ENCODE measurements at regions not wholly inside any gene's neighbourhood (a gene's known extent, or its start where the extent isn't known, plus 50 kb on each side); places are given as distances from the start of the nearest gene placed in this dataset.

GRCh38 chr10:130393342-130393741, 257.2 kb downstream of the GLRX3 start:
- TF ChIP-seq EZH2 (IDR thresholded peaks at IDR 0.05; ENCODE audit: borderline replicate concordance, low read length), result no peak
- TF ChIP-seq CTCF (IDR thresholded peaks at IDR 0.05; ENCODE audit: low read length), result no peak
- Histone ChIP-seq H3K9me3 (ENCODE audit: low read length) (no peaks in the 10 kb centered on the region), H3K36me3 (ENCODE audit: insufficient read depth, low read length) (no peaks in the 10 kb centered on the region), H3K4me2 (ENCODE audit: low read length) (no peak overlapping the region), H3K27ac (ENCODE audit: low read depth, low read length, poor library complexity, severe bottlenecking) (no peak overlapping the region), H4K20me1 (ENCODE audit: insufficient read depth, low read length) (no peaks in the 10 kb centered on the region), H3K4me3 (ENCODE audit: low read depth, low read length, poor library complexity, severe bottlenecking) (no peak overlapping the region), H3K9me2 (ENCODE audit: low read depth, low read length) (no peaks in the 10 kb centered on the region), H2AFZ (ENCODE audit: low read length) (no peak overlapping the region), H3F3A (ENCODE audit: insufficient read depth, low read length) (no peaks in the 10 kb centered on the region), H3K4me1 (ENCODE audit: insufficient read depth, low read length, severe bottlenecking) (no peaks in the 10 kb centered on the region), H3K79me2 (ENCODE audit: insufficient read depth, low read length) (no peaks in the 10 kb centered on the region), H3K27me3 (ENCODE audit: insufficient read depth, low read length) (no peaks in the 10 kb centered on the region; the same call in 1 of the 2 replicates), H3K9ac (ENCODE audit: low read length) (no peak overlapping the region)

- Histone ChIP-seq H2AFZ (ENCODE audit: low read length) (no peak overlapping the region), H3K27me3 (ENCODE audit: insufficient read depth, low read length) (no peaks in the 10 kb centered on the region; the same call in 1 of the 2 replicates), H3K4me3 (ENCODE audit: low read depth, low read length, poor library complexity, severe bottlenecking) (no peak overlapping the region), H3K27ac (ENCODE audit: low read depth, low read length, poor library complexity, severe bottlenecking) (no peak overlapping the region), H3K9me2 (ENCODE audit: low read depth, low read length) (no peaks in the 10 kb centered on the region), H3K36me3 (ENCODE audit: insufficient read depth, low read length) (no peaks in the 10 kb centered on the region), H3K9me3 (ENCODE audit: low read length) (no peaks in the 10 kb centered on the region), H3K79me2 (ENCODE audit: insufficient read depth, low read length) (no peaks in the 10 kb centered on the region), H4K20me1 (ENCODE audit: insufficient read depth, low read length) (no peaks in the 10 kb centered on the region), H3K4me2 (ENCODE audit: low read length) (no peak overlapping the region), H3K4me1 (ENCODE audit: insufficient read depth, low read length, severe bottlenecking) (no peaks in the 10 kb centered on the region), H3F3A (ENCODE audit: insufficient read depth, low read length) (no peaks in the 10 kb centered on the region), H3K9ac (ENCODE audit: low read length) (no peak overlapping the region)
- TF ChIP-seq CTCF (IDR thresholded peaks at IDR 0.05; ENCODE audit: low read length) (no peak), EZH2 (IDR thresholded peaks at IDR 0.05; ENCODE audit: borderline replicate concordance, low read length) (no peak)
Observed at GRCh38 chr10:130394832-130395231, 258.6 kb downstream of the GLRX3 start.

GRCh38 chr10:130395248-130395936, 259.2 kb downstream of the GLRX3 start:
- H3K27me3 ChIP-seq (ENCODE audit: insufficient read depth, low read length), result no peaks in the 10 kb centered on the region; the same call in 1 of the 2 replicates
- H3K9me2 ChIP-seq (ENCODE audit: low read depth, low read length), result no peaks in the 10 kb centered on the region
- H3F3A ChIP-seq (ENCODE audit: insufficient read depth, low read length), result no peaks in the 10 kb centered on the region
- TF ChIP-seq CTCF (IDR thresholded peaks at IDR 0.05; ENCODE audit: low read length) (no peak), EZH2 (IDR thresholded peaks at IDR 0.05; ENCODE audit: borderline replicate concordance, low read length) (no peak)
- H3K79me2 ChIP-seq (ENCODE audit: insufficient read depth, low read length), result no peaks in the 10 kb centered on the region
- H4K20me1 ChIP-seq (ENCODE audit: insufficient read depth, low read length), result no peaks in the 10 kb centered on the region
- no peak overlapping the region for H2AFZ ChIP-seq (ENCODE audit: low read length)
- H3K36me3 ChIP-seq (ENCODE audit: insufficient read depth, low read length), result no peaks in the 10 kb centered on the region
- no peak overlapping the region for H3K9ac ChIP-seq (ENCODE audit: low read length)
- no peaks in the 10 kb centered on the region for H3K4me1 ChIP-seq (ENCODE audit: insufficient read depth, low read length, severe bottlenecking)
- no peak overlapping the region for H3K4me3 ChIP-seq (ENCODE audit: low read depth, low read length, poor library complexity, severe bottlenecking)
- no peaks in the 10 kb centered on the region for H3K9me3 ChIP-seq (ENCODE audit: low read length)
- H3K27ac ChIP-seq (ENCODE audit: low read depth, low read length, poor library complexity, severe bottlenecking), result no peak overlapping the region
- H3K4me2 ChIP-seq (ENCODE audit: low read length), result no peak overlapping the region
